Calu3 (cell line): ENCODE measurements at regions not wholly inside any gene's neighbourhood (a gene's known extent, or its start where the extent isn't known, plus 50 kb on each side); places are given as distances from the start of the nearest gene placed in this dataset.

Source experiments
- BruUV-seq: library from RNA; stranded (reverse); fragments of 400-500 nt; replicated peaks from 2 replicates; lab custom pipeline; 2021; lab: Mats Ljungman, UMichigan
- CTCF ChIA-PET: fragments of 300-600 bp; sonication (Branson Sonifier 250); formaldehyde crosslinking; loops from one replicate; lab custom pipeline; 2022; ENCODE audit warnings: antibody characterized with exemption; lab: Charles Lee
- DNase-seq: peaks from one replicate; pipeline ENCODE4 v3.0.0; 2022
- H3K27ac Mint-ChIP-seq: one replicate; pipeline ENCODE4 v1.8.0; 2022; ENCODE audit warnings: mixed read lengths; ENCODE audit not compliant: unreplicated experiment
- H3K27me3 Mint-ChIP-seq: one replicate; pipeline ENCODE4 v1.8.0; 2022; ENCODE audit warnings: mixed read lengths; ENCODE audit not compliant: unreplicated experiment
- H3K36me3 Mint-ChIP-seq: one replicate; pipeline ENCODE4 v1.8.0; 2022; ENCODE audit warnings: mild to moderate bottlenecking, moderate library complexity, mixed read lengths; ENCODE audit not compliant: insufficient read depth, unreplicated experiment
- H3K4me1 Mint-ChIP-seq: one replicate; pipeline ENCODE4 v1.8.0; 2022; ENCODE audit warnings: mild to moderate bottlenecking, low read depth, mixed read lengths; ENCODE audit not compliant: unreplicated experiment
- H3K4me3 Mint-ChIP-seq: one replicate; pipeline ENCODE4 v1.8.0; 2022; ENCODE audit warnings: mild to moderate bottlenecking, low read depth, moderate library complexity, mixed read lengths; ENCODE audit not compliant: unreplicated experiment
- H3K9me3 Mint-ChIP-seq: one replicate; pipeline ENCODE4 v1.8.0; 2022; ENCODE audit warnings: low read depth, mixed read lengths; ENCODE audit not compliant: unreplicated experiment
- intact Hi-C: fragments of 100-400 bp; cut with micrococcal nuclease; formaldehyde crosslinking; loops from one replicate; pipeline ENCODE4 v1.10.0; 2022; ENCODE audit not compliant: unreplicated experiment
- TF ChIP-seq, protein P1 (sequence below): fragments of 200-600 bp; IDR thresholded peaks from one replicate; pipeline ENCODE4 v1.8.0; 2022; ENCODE audit warnings: antibody characterized with exemption; ENCODE audit not compliant: unreplicated experiment

DNA sequence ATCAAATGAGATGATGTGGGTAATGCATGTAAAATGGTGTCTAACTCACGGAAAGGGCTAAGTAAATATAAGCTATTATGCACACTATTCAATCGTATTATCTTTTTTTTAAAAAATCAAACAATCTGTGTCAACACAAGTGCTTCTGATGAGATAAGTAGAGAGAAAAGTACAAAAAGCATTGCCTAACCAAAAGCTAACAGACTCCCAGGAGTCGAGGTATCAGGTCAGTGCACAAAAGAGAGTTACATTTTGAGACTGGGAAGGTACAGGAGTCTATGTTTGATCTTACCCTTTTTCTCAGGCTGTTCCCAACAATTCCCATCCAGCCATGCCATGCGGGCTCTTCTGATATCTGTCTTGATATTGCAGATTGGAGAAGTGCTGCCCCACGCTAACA is 203.3 kb upstream of the ZIC3 start:
- no peak overlapping the region for H3K27ac Mint-ChIP-seq
- intact Hi-C loops, result no loop called here
- H3K9me3 Mint-ChIP-seq, result peaks cover 7% of the 10 kb centered on the region
- H3K4me1 Mint-ChIP-seq, result no peaks in the 10 kb centered on the region
- H3K4me3 Mint-ChIP-seq, result no peak overlapping the region
- DNase-seq, result no peak
- TF ChIP-seq, protein P1, sequence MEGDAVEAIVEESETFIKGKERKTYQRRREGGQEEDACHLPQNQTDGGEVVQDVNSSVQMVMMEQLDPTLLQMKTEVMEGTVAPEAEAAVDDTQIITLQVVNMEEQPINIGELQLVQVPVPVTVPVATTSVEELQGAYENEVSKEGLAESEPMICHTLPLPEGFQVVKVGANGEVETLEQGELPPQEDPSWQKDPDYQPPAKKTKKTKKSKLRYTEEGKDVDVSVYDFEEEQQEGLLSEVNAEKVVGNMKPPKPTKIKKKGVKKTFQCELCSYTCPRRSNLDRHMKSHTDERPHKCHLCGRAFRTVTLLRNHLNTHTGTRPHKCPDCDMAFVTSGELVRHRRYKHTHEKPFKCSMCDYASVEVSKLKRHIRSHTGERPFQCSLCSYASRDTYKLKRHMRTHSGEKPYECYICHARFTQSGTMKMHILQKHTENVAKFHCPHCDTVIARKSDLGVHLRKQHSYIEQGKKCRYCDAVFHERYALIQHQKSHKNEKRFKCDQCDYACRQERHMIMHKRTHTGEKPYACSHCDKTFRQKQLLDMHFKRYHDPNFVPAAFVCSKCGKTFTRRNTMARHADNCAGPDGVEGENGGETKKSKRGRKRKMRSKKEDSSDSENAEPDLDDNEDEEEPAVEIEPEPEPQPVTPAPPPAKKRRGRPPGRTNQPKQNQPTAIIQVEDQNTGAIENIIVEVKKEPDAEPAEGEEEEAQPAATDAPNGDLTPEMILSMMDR, result no peak
- no peaks in the 10 kb centered on the region for H3K36me3 Mint-ChIP-seq
- no TSS peak for BruUV-seq
- CTCF ChIA-PET, result no interaction called here
- no peaks in the 10 kb centered on the region for H3K27me3 Mint-ChIP-seq

DNA sequence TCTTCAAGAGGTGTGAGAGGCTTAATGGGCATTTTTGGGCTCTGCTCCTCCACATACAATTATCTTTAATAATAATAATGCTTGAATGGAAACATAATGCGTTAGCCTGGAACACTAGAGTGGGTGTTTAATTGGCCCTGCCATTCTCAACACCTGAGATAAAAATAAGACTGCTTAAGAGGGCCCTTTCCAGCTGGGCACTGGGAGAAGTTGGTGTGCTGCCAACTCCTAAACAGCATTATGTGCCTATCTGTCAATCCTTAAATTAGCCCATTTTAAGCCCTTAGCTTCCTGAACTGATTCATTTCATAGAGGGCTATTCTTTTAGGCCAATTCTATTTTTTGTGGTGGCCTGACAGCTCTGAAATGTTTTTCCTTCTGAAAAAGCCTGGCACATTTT is 211.1 kb upstream of the ZIC3 start:
- TF ChIP-seq, protein P1, result no peak
- no peaks in the 10 kb centered on the region for H3K4me1 Mint-ChIP-seq
- peaks cover 10% of the 10 kb centered on the region for H3K9me3 Mint-ChIP-seq
- no peak for DNase-seq
- BruUV-seq, result no TSS peak
- no peak overlapping the region for H3K4me3 Mint-ChIP-seq
- H3K36me3 Mint-ChIP-seq, result no peaks in the 10 kb centered on the region
- CTCF ChIA-PET, result no interaction called here
- no peak overlapping the region for H3K27ac Mint-ChIP-seq
- H3K27me3 Mint-ChIP-seq, result no peaks in the 10 kb centered on the region
- intact Hi-C loops, result no loop called here

DNA sequence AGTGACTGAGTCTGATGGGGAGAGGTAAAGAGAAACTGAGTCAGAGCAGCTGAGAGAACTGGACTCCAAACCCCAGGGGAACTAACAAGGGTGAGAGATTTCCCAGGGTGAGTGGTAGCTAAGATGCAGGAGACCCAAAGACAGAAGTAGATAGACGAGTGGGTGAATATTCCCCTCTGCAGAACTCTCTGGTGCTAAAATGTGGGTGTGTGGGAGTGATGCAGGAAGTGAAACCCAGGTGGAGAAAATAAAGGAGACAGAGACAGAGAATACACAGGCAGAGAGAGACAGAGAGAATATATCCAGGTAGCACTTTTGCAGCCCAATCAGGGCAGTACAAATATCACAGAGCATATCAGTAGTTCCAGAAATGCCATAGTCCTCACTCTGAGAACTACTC is 212.5 kb upstream of the ZIC3 start:
- peaks cover 7% of the 10 kb centered on the region for H3K9me3 Mint-ChIP-seq
- no peaks in the 10 kb centered on the region for H3K4me1 Mint-ChIP-seq
- intact Hi-C loops, result no loop called here
- H3K36me3 Mint-ChIP-seq, result no peaks in the 10 kb centered on the region
- CTCF ChIA-PET, result no interaction called here
- no TSS peak for BruUV-seq
- DNase-seq, result no peak
- TF ChIP-seq, protein P1, result no peak
- H3K27ac Mint-ChIP-seq, result no peak overlapping the region
- no peaks in the 10 kb centered on the region for H3K27me3 Mint-ChIP-seq
- no peak overlapping the region for H3K4me3 Mint-ChIP-seq

DNA sequence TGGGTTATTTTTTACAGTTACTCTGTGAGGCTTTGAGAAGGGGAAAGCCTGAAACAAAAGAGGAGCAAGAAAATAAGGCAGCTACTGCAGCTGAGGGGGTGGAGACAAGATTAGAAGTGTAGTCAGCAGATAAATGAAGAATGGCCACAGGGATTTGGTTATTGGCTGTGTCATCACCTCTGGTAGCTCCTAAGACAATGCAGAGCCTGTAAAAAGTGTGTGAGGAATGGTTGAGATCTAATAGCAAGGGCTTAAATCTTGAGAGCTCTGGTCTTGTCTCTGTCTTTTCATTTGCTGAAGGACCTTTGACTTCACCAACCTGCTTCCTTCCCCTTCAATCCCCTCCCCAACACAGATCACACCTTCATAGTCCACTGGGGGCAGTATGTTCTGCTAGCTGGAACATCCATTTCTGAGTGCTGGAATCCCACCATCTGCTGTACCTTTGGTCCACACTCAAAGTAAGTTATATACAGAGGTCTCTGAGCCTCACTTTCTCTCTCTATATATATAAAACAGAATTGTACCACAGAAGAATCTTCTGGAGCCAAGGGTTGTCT is 213.7 kb upstream of the ZIC3 start:
- no peaks in the 10 kb centered on the region for H3K27me3 Mint-ChIP-seq
- H3K36me3 Mint-ChIP-seq, result no peaks in the 10 kb centered on the region
- no peak for DNase-seq
- intact Hi-C loops, result no loop called here
- no peak overlapping the region for H3K27ac Mint-ChIP-seq
- H3K4me3 Mint-ChIP-seq, result no peak overlapping the region
- peaks cover 7% of the 10 kb centered on the region for H3K9me3 Mint-ChIP-seq
- TF ChIP-seq, protein P1, result no peak
- no peaks in the 10 kb centered on the region for H3K4me1 Mint-ChIP-seq
- CTCF ChIA-PET, result no interaction called here
- BruUV-seq, result no TSS peak
